ENCODE measurements at regions not wholly inside any gene's neighbourhood (a gene's known extent, or its start where the extent isn't known, plus 50 kb on each side); places are given as distances from the start of the nearest gene placed in this dataset.

DNA sequence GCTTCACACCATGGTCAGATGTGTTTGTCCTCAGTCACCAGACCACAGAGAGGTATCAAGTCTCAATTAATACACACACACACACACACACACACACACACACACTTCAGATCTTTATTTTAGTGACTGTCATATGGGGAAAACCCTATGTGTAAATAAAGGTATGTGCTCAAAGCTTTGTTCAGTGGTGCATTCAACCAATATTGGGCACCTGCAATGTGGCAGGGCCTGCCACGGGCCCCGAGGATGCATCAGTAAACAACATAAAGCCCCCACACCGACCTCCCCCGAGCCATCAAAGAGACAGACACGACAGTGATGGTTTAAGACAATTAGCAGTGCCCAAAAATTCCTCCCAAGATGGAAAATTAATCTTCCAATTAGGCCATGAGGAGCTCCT is 51.6 kb downstream of the SHANK2 start:
- TF ChIP-seq CTCF (IDR thresholded peaks at IDR 0.05): no peak
- TF ChIP-seq POLR2AphosphoS5 (IDR thresholded peaks at IDR 0.05): no peak

Measured in transverse colon (tissue), 4 donors.